Loucy (cell line): ENCODE measurements at regions not wholly inside any gene's neighbourhood (a gene's known extent, or its start where the extent isn't known, plus 50 kb on each side); places are given as distances from the start of the nearest gene placed in this dataset.

Source experiments
- H2AFZ ChIP-seq: fragments of 200-600 bp; sonication (generic); 2 replicates; pipeline ENCODE4 v1.6.0; 2016; ENCODE audit warnings: antibody characterized with exemption, mild to moderate bottlenecking, low read length, moderate library complexity
- H3F3A ChIP-seq: fragments of 200-600 bp; 2 replicates; pipeline ENCODE4 v1.6.0; 2016; ENCODE audit warnings: antibody characterized with exemption, low read depth, mild to moderate bottlenecking
- H3K27me3 ChIP-seq: fragments of 200-600 bp; sonication (generic); 2 replicates; pipeline ENCODE4 v1.6.1; 2014; ENCODE audit warnings: low read length, mild to moderate bottlenecking; ENCODE audit not compliant: insufficient read depth, poor library complexity, severe bottlenecking
- H3K36me3 ChIP-seq: fragments of 200-600 bp; sonication (generic); 2 replicates; pipeline ENCODE4 v1.6.1; 2016; ENCODE audit warnings: low read length; ENCODE audit not compliant: insufficient read depth
- H3K4me1 ChIP-seq: fragments of 200-600 bp; sonication (generic); 2 replicates; pipeline ENCODE4 v1.5.1; 2014; ENCODE audit warnings: low read length, mild to moderate bottlenecking; ENCODE audit not compliant: insufficient read depth, poor library complexity, severe bottlenecking
- H3K4me2 ChIP-seq: fragments of 200-600 bp; sonication (generic); 2 replicates; pipeline ENCODE4 v1.6.0; 2014; ENCODE audit warnings: antibody characterized with exemption, low read length, low read depth, mild to moderate bottlenecking; ENCODE audit not compliant: poor library complexity, severe bottlenecking
- H3K4me3 ChIP-seq: fragments of 200-600 bp; sonication (generic); 2 replicates; pipeline ENCODE4 v1.5.1; 2014; ENCODE audit warnings: low read length, mild to moderate bottlenecking, mixed read lengths; ENCODE audit not compliant: poor library complexity, severe bottlenecking
- H3K79me2 ChIP-seq: fragments of 200-600 bp; sonication (generic); 2 replicates; pipeline ENCODE4 v1.6.1; 2014; ENCODE audit warnings: low read length; ENCODE audit not compliant: insufficient read depth
- H3K9ac ChIP-seq: fragments of 200-600 bp; sonication (generic); 2 replicates; pipeline ENCODE4 v1.6.0; 2014; ENCODE audit warnings: mild to moderate bottlenecking, low read depth, low read length, moderate library complexity; ENCODE audit not compliant: poor library complexity, severe bottlenecking
- H3K9me2 ChIP-seq: fragments of 200-600 bp; sonication (generic); replicated peaks from 2 replicates; pipeline ENCODE4 v1.6.1; 2016; ENCODE audit warnings: low read depth, low read length, mixed read lengths
- H3K9me3 ChIP-seq: fragments of 200-600 bp; sonication (generic); 2 replicates; pipeline ENCODE4 v1.6.1; 2014; ENCODE audit warnings: mild to moderate bottlenecking, antibody characterized with exemption, low read length, low read depth; ENCODE audit not compliant: insufficient read depth
- H4K20me1 ChIP-seq: fragments of 200-600 bp; sonication (generic); 2 replicates; pipeline ENCODE4 v1.6.0; 2014; ENCODE audit warnings: antibody characterized with exemption, low read length, mild to moderate bottlenecking; ENCODE audit not compliant: insufficient read depth, poor library complexity, severe bottlenecking
- CTCF ChIP-seq: fragments of 200-600 bp; sonication (generic); conservative IDR thresholded peaks from 2 replicates; pipeline ENCODE4 v1.5.1; 2014; ENCODE audit warnings: mild to moderate bottlenecking, antibody characterized with exemption, low read length
- EZH2phosphoT487 ChIP-seq: fragments of 200-600 bp; IDR thresholded peaks from 2 replicates; pipeline ENCODE4 v1.6.1; 2018; ENCODE audit warnings: antibody characterized with exemption, mild to moderate bottlenecking, moderate library complexity, borderline replicate concordance

GRCh38 chr13:50452028-50452427, 391.5 kb downstream of the DLEU7 start:
- Histone ChIP-seq H3K79me2 (no peaks in the 10 kb centered on the region), H3K4me2 (no peak overlapping the region), H2AFZ (no peak overlapping the region), H3K9me2 (no peaks in the 10 kb centered on the region), H3K27me3 (no peaks in the 10 kb centered on the region), H3K4me3 (no peak overlapping the region), H3K4me1 (peaks cover 7% of the 10 kb centered on the region), H3K9me3 (no peaks in the 10 kb centered on the region), H3K36me3 (peaks cover 6% of the 10 kb centered on the region; the same call in 1 of the 2 replicates), H4K20me1 (no peaks in the 10 kb centered on the region), H3F3A (no peaks in the 10 kb centered on the region), H3K9ac (no peak overlapping the region)
- TF ChIP-seq EZH2phosphoT487 (no peak), CTCF (no peak)

- Histone ChIP-seq H3F3A (no peaks in the 10 kb centered on the region), H3K27me3 (no peaks in the 10 kb centered on the region), H2AFZ (no peak overlapping the region), H3K79me2 (no peaks in the 10 kb centered on the region), H3K4me3 (no peak overlapping the region), H3K36me3 (0 out of 2 replicates have a peak, but pooled peaks cover 6% of the 10 kb centered on the region), H3K9me3 (no peaks in the 10 kb centered on the region), H3K4me2 (no peak overlapping the region), H3K9me2 (no peaks in the 10 kb centered on the region), H3K4me1 (peaks cover 7% of the 10 kb centered on the region), H4K20me1 (no peaks in the 10 kb centered on the region), H3K9ac (no peak overlapping the region)
- TF ChIP-seq EZH2phosphoT487 (no peak), CTCF (no peak)
Observed at GRCh38 chr13:50452756-50453155, 390.7 kb downstream of the DLEU7 start.

- Histone ChIP-seq H2AFZ (no peak overlapping the region), H3K79me2 (no peaks in the 10 kb centered on the region), H3K27me3 (no peaks in the 10 kb centered on the region), H3K9me2 (no peaks in the 10 kb centered on the region), H3K9me3 (no peaks in the 10 kb centered on the region), H4K20me1 (no peaks in the 10 kb centered on the region), H3F3A (no peaks in the 10 kb centered on the region), H3K4me1 (peaks cover 7% of the 10 kb centered on the region), H3K4me3 (no peak overlapping the region), H3K9ac (no peak overlapping the region), H3K4me2 (no peak overlapping the region), H3K36me3 (0 out of 2 replicates have a peak, but pooled peaks cover 6% of the 10 kb centered on the region)
- TF ChIP-seq EZH2phosphoT487, result no peak
- no peak for TF ChIP-seq CTCF
Observed at GRCh38 chr13:50453188-50453587, 390.3 kb downstream of the DLEU7 start.
